Transverse colon (tissue), 4 donors: ENCODE measurements at regions not wholly inside any gene's neighbourhood (a gene's known extent, or its start where the extent isn't known, plus 50 kb on each side); places are given as distances from the start of the nearest gene placed in this dataset.

Source experiments
- CTCF ChIP-seq, 5 experiments: fragments of 200-600 bp in 3 of 5; fragments of 450-650 bp in 2 of 5; sonication (generic) in 3 of 5; IDR thresholded peaks; 1 replicate in 2 of 5; 2 replicates in 3 of 5; pipeline ENCODE4 v1.5.1; 2016 to 2017; ENCODE audit warnings: antibody characterized with exemption in 5 of 5, inconsistent platforms in 3 of 5, mild to moderate bottlenecking in 2 of 5, moderate library complexity in 1 of 5
- EP300 ChIP-seq: sonication (generic); formaldehyde crosslinking; IDR thresholded peaks from one replicate; pipeline ENCODE4 v1.6.1; 2017; ENCODE audit warnings: antibody characterized with exemption, low read depth
- POLR2A ChIP-seq: fragments of 450-650 bp; IDR thresholded peaks from one replicate; pipeline ENCODE4 v1.6.1; 2016; ENCODE audit warnings: antibody characterized with exemption, mild to moderate bottlenecking, moderate library complexity
- POLR2AphosphoS5 ChIP-seq, 3 donors: sonication (generic); formaldehyde crosslinking; IDR thresholded peaks; one replicate each; pipeline ENCODE4 v1.6.1; 2016; ENCODE audit warnings: antibody characterized with exemption in 3 of 3

- TF ChIP-seq CTCF (IDR thresholded peaks at IDR 0.05) (no peak), POLR2AphosphoS5 (IDR thresholded peaks at IDR 0.05) (no peak), EP300 (no peak), POLR2A (no peak)
Observed at GRCh38 chr9:29659014-29659413, 2085.7 kb upstream of the C9orf72 start.
